Thyroid gland (tissue), 4 donors: ENCODE measurements at regions not wholly inside any gene's neighbourhood (a gene's known extent, or its start where the extent isn't known, plus 50 kb on each side); places are given as distances from the start of the nearest gene placed in this dataset.
"Not testable (repeated sequence)": the region's sequence is repeated elsewhere in the genome, so short reads cannot be mapped to it uniquely, and the experiment has no call there.

Experiments used
- DNase-seq, 2 donors: peaks; one replicate each; pipeline ENCODE4 v3.0.0-alpha.2; 2019
- H3K27ac ChIP-seq, 3 donors: fragments of 200-600 bp; sonication (generic); 1 replicate in 2 of 3; 2 replicates in 1 of 3; pipeline ENCODE4 v1.5.1; 2016 to 2019; ENCODE audit warnings: mild to moderate bottlenecking in 1 of 3, moderate library complexity in 1 of 3
- H3K27me3 ChIP-seq: fragments of 200-600 bp; sonication (generic); one replicate; pipeline ENCODE4 v1.5.1; 2019
- H3K36me3 ChIP-seq, 2 donors: fragments of 200-600 bp; sonication (generic); one replicate each; pipeline ENCODE4 v1.5.1; 2016 to 2019
- H3K4me1 ChIP-seq, 2 donors: fragments of 200-600 bp; sonication (generic); one replicate each; pipeline ENCODE4 v1.5.1; 2017 to 2019
- H3K4me3 ChIP-seq, 3 donors: fragments of 200-600 bp; sonication (generic); replicated peaks in 1 of 3; 1 replicate in 2 of 3; 2 replicates in 1 of 3; pipeline ENCODE4 v1.5.1; 2016; ENCODE audit warnings: mild to moderate bottlenecking in 1 of 3
- H3K9me3 ChIP-seq: fragments of 200-600 bp; sonication (generic); one replicate; pipeline ENCODE4 v1.5.1; 2017
- CTCF ChIP-seq, 6 experiments: fragments of 200-600 bp in 3 of 6; fragments of 450-650 bp in 3 of 6; sonication (generic) in 3 of 6; IDR thresholded peaks; one replicate each; pipeline ENCODE4 v1.5.1; 2016 to 2019; ENCODE audit warnings: antibody characterized with exemption in 6 of 6, mild to moderate bottlenecking in 2 of 6, inconsistent platforms in 1 of 6, moderate library complexity in 1 of 6
- POLR2A ChIP-seq, 2 donors: fragments of 450-650 bp; IDR thresholded peaks; one replicate each; pipeline ENCODE4 v1.6.1; 2017; ENCODE audit warnings: antibody characterized with exemption in 2 of 2, mild to moderate bottlenecking in 2 of 2, moderate library complexity in 1 of 2
- WGBS, 2 donors: methylation state at CpG; one replicate each; pipeline ENCODE4 v1.1.5; 2017; 5-methylcytosine and 5-hydroxymethylcytosine counted together
- intact Hi-C: fragments of 100-400 bp; cut with DNase I; formaldehyde crosslinking; loops from one replicate; pipeline ENCODE4 v1.15.1; 2023

GRCh38 chr3:18704326-18704725 lies 279.2 kb upstream of the SATB1 start:
- H3K27me3 ChIP-seq, result no peaks in the 10 kb centered on the region
- no peak overlapping the region for H3K4me3 ChIP-seq
- H3K36me3 ChIP-seq, result no peaks in the 10 kb centered on the region
- intact Hi-C loops, result no loop called here
- no peak overlapping the region for H3K27ac ChIP-seq
- no peaks in the 10 kb centered on the region for H3K4me1 ChIP-seq
- no peak for DNase-seq
- no peak for TF ChIP-seq POLR2A (IDR thresholded peaks at IDR 0.05)
- TF ChIP-seq CTCF (IDR thresholded peaks at IDR 0.05), result no peak
- no peaks in the 10 kb centered on the region for H3K9me3 ChIP-seq

GRCh38 chr3:18703798-18704197 lies 278.7 kb upstream of the SATB1 start:
- intact Hi-C loops, result no loop called here
- H3K9me3 ChIP-seq, result no peaks in the 10 kb centered on the region
- H3K27ac ChIP-seq, result no peak overlapping the region
- TF ChIP-seq CTCF (IDR thresholded peaks at IDR 0.05) (no peak), POLR2A (IDR thresholded peaks at IDR 0.05) (no peak)
- no peaks in the 10 kb centered on the region for H3K27me3 ChIP-seq
- no peak for DNase-seq
- H3K4me3 ChIP-seq, result no peak overlapping the region
- H3K4me1 ChIP-seq, result no peaks in the 10 kb centered on the region
- H3K36me3 ChIP-seq, result no peaks in the 10 kb centered on the region

- H3K4me1 ChIP-seq, H3K4me3 ChIP-seq, intact Hi-C loops, DNase-seq, H3K9me3 ChIP-seq, H3K27me3 ChIP-seq, H3K27ac ChIP-seq, H3K36me3 ChIP-seq: not testable (repeated sequence)
- WGBS, 2 donors, result 86 to 89% methylated on average over 28 to 31 of the region's 33 CpGs
Observed at GRCh38 chr3:18693588-18694329, 268.6 kb upstream of the SATB1 start.

GRCh38 chr3:18687286-18687685 lies 262.1 kb upstream of the SATB1 start:
- H3K4me3 ChIP-seq, result no peak overlapping the region
- H3K9me3 ChIP-seq, result no peaks in the 10 kb centered on the region
- 50 to 65% methylated on average over 4 of the region's 4 CpGs for WGBS, 2 donors
- TF ChIP-seq POLR2A (IDR thresholded peaks at IDR 0.05) (no peak), CTCF (IDR thresholded peaks at IDR 0.05) (no peak)
- H3K27me3 ChIP-seq, result no peaks in the 10 kb centered on the region
- H3K27ac ChIP-seq, result no peak overlapping the region
- no peaks in the 10 kb centered on the region for H3K4me1 ChIP-seq
- no peaks in the 10 kb centered on the region for H3K36me3 ChIP-seq
- DNase-seq, result no peak
- intact Hi-C loops, result no loop called here

- Histone ChIP-seq H3K4me3 (no peak overlapping the region), H3K27me3 (no peaks in the 10 kb centered on the region), H3K9me3 (no peaks in the 10 kb centered on the region), H3K4me1 (no peaks in the 10 kb centered on the region), H3K27ac (no peak overlapping the region), H3K36me3 (no peaks in the 10 kb centered on the region)
- TF ChIP-seq POLR2A (IDR thresholded peaks at IDR 0.05), result no peak
- no peak for TF ChIP-seq CTCF (IDR thresholded peaks at IDR 0.05)
- intact Hi-C loops, result no loop called here
- DNase-seq, result no peak
Observed at GRCh38 chr3:18683900-18684299, 258.8 kb upstream of the SATB1 start.
